ENCODE measurements at regions not wholly inside any gene's neighbourhood (a gene's known extent, or its start where the extent isn't known, plus 50 kb on each side); places are given as distances from the start of the nearest gene placed in this dataset.
"Not testable (repeated sequence)": the region's sequence is repeated elsewhere in the genome, so short reads cannot be mapped to it uniquely, and the experiment has no call there.

DNA sequence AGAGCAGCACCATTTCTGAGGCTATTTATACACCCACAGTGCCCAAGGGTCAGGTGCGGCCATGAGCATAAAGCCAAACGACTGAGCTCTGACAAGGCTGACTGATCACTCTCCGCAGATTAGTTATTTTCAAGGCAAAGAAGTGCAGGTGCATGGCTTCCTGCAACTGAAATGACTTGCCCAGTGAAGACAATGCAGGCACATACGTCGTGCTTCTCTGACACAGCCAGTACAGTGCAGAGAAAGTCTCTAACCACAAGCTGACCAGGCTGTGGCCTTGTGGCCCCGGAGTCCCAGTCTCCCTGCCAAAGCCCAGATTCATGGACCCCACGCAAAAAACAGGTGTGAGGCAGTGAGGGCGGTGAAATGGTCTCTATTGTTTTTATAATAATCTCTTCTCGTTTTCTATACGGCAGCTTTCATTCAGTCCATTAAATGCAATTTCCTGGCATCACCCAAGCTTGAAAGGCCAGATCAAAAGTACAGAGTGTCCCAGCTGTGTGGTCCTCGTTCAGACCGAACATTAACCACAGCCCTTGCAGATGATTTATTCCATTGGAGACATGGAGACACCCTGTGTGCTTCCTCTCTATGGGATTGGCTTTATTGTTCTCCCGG is 447.0 kb upstream of the ID2 start:
- no peak for DNase-seq

DNA sequence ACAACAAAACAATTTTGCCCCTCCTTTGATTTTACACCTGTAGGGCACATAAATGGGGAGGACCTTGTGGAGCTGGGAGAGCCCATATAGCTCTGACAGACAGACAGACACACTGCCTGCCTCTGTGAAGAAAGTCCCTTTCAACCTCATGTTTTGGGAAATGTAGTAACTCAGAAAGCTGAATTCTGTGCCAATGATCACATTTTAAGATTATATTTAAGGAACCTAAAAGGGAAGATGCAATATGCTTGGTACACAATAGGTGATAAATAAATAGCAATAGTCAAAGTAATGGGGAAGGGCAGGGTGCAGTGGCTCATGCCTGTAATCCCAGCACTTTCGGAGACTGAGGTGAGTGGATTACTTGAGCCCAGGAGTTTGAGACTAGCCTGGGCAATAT is 446.4 kb upstream of the ID2 start:
- DNase-seq, result no peak

DNA sequence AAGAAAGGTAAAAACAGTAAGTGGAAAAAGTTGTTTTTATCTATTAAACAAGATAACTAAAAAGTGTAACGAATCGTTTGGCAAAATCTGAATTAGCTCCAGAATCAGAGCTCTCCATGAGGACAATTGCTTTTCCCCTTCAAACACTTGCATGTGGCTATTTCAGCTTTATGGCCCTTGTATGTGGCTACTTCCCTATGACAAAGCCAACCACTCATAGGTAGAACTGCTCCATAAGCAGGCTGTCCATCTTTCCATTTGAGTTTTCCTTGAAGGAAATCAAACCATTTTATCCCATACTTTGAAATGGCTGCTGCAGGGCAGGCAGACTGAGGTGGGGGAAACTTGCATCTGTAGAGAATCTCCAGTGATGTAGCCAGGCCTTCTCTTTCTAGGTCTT is 445.5 kb upstream of the ID2 start:
- no peak for DNase-seq

DNA sequence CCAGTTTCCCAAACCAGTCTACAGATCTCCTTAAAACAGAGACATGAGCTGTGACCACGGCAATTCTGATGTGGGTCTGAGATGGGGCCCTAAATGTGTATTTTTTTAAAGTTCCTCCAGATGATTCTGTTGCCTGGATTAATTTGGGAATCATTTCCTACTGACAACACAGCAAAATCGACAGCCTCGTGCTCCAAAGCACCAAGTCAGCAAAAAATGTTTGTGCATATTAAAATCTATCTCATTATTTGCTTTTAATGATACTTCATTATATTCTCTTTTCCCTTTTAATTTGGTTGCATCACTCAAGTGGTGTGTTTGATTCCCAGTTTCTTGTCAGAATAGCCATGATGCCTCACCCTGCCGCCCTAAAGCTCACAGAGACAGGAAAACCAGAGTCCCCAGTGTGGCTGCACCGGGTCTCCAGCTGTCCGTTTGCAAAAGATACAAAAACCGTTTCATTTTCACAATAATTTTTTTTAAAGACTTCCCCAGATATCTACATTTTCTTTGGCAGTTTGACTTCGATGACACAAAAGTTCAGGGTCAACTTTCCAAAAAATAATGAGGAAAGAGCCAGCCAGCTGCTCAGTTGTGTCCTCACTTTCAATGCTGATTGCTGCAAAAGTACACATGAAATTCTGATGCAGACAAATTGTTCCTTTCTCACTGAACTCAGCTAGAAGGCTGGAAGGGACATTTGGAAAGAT is 443.2 kb upstream of the ID2 start:
- no peak for DNase-seq

DNA sequence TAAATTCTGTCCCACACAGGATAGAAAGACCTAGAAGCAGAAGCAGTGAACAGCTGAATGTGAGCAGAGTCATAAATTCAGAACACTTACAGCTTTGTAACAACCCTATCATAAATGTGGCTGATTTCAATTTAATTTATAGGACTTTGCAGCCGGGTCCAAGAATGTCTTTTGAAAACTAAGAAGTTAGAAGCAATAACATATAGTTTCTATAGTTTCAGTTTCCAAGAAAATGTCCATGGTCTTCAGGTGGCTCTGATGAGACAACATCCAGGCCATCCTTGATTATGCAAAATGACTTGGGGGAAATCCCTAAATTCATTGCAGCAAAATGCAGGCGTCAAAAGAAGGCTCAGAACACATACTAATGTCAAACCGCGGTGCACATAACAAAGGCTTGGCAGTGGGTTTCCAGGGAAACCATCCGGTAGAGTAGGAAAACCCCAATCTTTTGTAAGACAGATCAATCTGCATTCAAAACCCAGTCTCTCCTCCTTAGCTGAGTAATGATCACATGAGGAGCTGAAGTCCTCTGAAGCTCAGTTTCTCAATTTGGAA is 442.2 kb upstream of the ID2 start:
- no peak for DNase-seq

DNA sequence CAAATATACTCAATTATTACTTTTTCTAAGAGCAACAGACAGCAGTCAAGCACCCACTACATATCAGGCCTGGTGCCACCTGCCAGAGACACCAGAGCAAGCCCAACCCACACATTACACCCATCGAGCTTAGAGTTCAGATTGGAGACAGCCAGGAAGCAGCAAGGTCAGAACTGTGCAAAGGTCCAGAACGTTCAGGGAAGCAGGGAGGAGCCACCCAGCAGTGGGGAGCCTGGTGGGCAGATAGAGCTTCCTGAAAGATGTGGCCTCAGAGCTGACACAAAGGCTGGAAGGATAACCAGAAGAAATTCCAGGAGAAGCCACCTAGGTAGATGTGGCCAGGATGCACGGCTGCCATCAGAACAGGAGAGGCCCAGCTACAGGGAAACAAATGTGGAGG is 440.5 kb upstream of the ID2 start:
- no peak for DNase-seq

DNA sequence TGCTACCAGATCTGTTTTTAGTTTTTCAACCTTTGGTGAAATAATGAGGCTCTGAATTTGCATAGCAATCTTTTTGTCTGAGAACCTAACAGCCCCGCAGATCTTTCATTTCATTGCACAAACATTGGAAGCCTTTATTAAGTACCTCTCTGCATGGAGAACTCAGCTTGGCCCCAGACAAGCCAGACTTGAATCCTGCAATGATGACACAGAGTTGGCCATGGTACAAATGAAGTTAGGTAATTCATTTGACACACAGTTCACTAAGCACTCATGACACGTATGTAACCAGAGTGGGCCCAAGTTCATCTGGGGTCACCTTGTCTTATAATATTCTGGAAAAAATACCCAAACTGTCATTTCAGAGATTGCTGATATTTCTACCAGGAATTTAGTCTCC is 439.1 kb upstream of the ID2 start:
- DNase-seq, result no peak

DNA sequence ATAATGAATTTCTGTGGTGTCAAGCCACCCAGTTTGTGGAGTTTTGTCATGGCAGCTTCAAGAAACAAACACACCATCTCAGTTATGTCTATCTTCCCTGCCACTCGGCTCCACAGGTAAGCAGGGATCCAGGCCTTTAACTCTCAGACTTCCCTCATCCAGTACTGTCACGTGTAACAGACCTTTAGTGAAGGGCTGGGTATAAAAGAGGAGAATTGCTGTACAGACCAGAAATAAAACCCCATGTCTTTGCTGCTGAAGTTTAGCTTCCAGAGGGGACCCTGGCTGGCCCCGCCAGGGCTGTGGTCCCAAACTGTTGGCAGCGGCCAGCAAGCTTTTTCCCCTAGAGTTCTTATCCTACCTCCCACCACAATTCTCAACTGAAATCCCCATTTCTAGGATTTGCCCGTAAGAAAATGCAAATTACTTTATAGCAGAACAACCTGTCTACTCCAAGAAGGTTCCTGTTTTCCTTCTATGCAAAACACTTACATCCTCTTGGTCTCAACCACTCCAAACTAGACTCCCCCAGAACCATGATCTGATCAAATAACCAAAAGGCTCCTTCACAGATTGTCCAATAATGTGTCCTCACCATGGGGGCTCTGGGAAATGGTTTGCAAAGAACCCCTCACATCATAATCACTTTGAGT is 438.0 kb upstream of the ID2 start:
- DNase-seq, result no peak

DNA sequence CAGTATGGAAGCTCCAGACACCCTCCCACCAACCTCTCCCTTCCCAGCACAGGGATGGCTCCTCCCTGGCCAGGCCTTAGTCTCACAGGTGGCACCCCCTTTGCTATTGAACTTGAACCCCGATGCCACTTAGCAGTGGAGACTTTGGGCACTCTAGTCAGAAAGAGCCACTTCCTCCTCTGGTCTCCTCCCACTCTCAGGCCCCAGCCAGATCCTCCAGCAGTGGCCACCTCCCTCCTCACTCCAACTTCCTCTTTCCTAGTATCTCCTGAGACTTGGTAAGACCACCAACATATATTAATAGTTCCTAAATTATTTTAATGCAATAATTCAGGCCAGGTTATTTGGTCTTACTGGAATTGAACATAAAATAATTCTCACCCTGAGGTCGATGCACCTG is 437.2 kb upstream of the ID2 start:
- no peak for DNase-seq

DNA sequence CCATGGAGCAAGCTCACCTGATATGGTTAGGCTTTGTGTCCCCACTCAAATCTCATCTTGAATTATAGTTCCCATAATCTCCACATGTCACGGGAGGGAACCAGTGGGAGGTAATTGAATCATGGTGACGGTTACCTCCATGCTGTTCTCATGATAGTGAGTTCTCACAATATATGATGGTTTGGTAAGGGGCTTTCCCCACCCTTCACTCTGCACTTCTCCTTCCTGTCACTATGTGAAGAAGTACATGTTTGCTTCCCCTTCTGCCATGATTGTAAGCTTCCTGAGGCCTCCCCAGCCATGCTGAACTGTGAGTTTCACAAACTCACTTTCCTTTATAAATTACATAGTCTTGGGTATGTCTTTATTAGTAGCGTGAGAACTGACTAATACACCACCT is 435.7 kb upstream of the ID2 start:
- DNase-seq, result no peak

DNA sequence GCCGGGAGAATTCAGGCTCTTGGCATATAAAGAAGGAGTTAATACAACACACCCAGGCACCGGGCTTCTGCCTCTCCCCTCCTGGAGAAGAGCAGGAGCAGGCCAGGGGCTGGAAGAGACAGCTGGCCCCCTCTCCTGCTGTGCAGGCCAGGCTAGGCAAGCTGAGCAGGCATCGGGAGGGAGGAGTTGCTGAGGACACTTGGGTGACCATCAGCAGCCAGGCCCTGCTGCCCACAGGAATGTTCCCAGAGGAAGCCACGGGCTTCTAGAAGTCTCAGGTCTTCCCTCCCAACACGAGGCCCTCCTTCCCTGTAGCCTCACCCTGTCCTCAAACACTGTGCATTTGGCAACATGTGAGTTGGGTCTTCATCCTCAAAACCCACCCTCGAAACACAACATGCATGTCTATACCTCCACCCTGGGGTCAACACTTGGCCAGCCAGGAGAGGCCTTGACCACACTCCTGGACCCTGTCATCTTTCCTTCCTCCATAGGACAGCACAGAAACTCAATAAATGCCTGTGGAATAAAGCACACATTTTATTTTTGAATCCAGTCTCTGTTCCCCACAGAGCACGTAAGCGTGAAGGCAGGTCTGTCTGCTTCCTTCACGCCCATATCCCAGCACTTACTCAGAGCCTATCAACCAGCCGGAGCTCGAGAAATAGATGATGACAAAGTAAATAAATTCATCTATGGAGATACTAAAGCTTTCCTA is 433.8 kb upstream of the ID2 start:
- no peak for DNase-seq

DNA sequence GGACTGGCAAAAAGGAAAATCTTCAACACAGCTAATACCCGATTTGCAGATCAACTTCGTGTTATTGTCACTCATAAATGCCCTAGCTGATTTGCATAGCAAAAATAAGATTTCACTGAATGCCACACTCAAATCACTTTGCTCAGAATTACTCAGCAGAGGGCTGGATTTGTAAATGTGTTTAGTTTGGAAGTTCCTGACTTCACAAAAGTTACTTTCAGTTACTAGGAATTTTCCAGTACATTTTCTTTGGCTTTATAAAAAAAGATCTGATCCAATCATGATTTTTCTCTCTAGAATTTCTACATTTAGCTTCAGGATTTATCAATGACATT is 433.3 kb upstream of the ID2 start:
- DNase-seq, result no peak

DNA sequence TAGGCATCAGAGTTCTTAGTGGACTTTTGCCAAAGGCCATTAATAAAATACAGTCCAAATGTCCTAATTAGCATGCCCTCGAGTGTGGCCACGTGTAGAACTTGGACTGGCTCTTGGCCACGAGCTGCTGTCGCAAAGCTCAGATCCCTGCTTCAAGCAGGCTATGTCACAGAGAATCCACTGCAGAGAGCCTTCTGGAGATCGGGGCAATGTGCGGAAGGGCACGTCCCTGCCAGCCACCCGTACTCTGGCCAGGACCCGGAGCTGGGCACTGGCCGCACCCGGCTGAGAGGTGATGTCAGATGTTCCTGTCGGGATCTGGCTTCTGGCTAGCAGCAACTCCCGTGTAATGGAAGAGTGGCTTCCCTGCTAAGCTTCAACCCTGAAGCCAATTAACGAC is 432.7 kb upstream of the ID2 start:
- DNase-seq, result no peak

DNA sequence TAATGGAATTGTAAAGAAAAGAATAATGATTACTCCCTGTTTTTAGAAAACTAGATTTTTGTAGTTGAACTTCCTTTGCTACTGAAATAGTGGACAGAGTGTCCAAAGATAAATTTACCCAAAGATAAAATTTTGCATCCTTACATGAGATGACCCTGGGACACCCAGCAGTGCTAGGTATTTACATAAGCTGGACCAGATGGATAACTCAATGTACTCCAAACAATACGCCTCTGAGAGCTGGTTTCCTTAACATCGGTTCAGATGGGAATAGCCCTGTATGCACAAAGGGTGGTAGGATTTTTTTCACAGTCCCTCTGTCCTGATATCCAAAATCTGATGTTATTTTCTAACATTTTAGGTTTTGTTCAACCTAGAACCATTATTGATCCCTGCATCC is 432.1 kb upstream of the ID2 start:
- DNase-seq, result no peak

DNA sequence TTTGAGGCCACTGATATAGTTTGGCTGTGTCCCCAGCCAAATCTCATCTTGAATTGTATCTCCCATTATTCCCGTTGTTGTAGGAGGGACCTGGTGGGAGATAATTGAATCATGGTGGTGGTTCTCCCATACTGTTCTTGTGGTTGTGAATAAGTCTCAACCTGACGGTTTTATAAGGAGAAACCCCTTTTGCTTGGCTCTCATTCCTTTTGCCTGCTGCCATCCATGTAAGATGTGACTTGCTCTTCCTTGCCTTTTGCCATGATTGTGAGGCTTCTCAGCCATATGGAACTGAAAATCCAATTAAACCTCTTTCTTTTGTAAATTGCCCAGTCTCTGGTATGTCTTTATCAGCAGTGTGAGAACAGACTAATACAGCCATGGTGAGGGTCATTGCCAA is 431.6 kb upstream of the ID2 start:
- not testable (repeated sequence) for DNase-seq

DNA sequence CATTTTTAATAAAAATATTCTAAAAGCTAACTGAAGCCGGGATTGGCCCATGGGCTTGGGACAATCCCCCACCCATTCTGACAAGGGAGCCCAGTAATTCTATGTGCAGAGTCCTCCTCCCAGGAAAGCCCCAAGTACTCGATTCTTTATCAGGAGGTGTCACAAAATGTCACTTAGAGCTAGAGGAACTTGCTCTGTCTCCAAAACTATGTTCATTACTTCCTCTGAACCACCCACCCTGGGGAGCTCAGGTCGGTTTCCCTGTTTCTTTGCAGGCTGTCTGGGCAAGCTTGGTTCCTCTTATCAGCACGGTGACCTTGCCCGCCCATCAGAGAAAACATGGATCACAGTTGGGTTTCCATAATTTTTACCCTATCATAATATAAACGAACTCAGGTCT is 430.6 kb upstream of the ID2 start:
- DNase-seq, result no peak

DNA sequence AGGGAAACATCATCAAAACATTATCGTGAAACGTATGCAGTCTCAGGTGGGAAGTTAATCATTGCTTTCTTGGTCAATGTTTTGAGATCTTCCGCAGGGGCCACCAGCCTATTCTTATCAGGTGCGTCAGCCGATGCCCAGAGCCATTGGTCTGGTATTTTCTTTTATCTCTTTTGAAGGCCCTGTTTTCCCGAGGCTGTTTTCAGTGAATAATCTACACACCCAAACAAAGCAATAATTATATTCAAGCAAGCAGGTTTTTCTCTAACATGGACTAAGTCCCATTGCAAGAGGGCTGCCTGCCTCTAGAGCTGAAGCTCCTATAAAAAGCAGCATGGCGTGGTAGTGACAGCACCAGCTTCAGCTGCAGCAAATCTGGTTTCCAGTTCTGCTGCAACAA is 430.0 kb upstream of the ID2 start:
- no peak for DNase-seq

DNA sequence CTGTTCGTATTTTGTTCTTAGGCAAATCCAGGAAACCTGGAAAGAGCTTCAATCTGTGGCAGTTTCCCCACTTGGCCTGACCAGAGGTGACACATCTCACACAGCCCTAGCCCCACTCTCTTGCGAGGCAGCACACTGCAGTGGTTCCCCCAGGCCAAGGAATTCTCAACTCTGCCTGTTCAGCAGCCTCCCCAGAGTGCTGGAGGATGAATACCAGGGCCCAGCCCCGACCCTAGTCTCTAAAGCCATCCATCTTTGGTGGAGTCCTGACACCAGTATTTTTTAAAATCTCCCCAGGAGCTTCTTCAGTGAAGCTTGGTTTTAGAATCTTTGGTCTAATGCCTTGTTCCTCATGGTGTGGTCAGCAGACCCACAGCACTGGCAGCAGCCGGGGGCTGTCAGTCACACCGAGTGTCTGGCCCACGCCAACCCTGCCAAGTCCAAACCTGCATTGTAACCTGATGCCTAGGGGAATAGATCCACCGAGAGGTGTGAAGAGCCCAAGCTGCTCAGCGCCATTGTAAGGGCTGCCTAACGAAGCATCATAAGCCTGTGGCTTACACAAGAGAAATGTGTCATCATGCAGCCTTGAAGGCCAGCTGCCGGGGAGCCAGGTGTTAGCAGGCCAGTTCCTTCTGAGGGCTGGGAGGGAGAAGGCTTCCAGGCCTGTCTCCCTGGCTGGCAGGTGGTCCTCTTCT is 428.7 kb upstream of the ID2 start:
- DNase-seq, result no peak

DNA sequence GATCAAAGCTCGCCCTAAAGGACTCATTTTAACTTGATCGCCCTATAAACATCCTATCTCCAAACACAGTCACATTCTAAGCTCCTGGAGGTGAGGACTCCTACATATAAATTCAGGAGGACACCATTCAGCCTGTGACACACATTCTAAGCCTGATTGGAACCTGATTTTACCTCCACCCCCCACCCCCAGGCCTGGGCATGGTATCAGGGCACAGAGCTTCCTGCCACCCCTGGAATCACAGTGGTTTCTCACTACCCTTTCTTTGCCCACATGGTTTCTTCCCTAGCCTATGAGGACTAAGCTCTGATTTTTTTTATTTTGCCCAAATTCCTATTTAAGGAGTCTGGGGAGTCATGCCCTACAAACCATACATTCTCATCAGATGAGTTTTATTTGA is 428.1 kb upstream of the ID2 start:
- DNase-seq, result no peak

DNA sequence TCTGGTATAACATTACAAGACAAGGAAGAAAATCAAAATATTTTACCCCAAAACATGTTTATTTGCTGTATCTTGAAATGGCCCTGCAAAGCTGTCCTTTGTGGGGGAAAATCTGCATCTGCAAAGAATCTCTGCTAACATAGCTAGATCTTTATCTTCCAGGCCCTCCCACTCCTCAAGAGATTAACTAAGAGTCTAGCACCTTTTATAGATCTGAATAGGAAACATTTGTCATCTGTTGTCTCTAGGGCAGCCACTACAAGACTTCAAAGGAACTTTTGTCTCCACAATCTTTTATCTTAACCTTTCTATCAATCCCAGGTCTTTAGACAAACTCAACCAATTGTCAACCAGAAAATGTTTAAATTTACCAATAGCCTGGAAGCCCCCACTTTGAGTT is 427.6 kb upstream of the ID2 start:
- not testable (repeated sequence) for DNase-seq

DNA sequence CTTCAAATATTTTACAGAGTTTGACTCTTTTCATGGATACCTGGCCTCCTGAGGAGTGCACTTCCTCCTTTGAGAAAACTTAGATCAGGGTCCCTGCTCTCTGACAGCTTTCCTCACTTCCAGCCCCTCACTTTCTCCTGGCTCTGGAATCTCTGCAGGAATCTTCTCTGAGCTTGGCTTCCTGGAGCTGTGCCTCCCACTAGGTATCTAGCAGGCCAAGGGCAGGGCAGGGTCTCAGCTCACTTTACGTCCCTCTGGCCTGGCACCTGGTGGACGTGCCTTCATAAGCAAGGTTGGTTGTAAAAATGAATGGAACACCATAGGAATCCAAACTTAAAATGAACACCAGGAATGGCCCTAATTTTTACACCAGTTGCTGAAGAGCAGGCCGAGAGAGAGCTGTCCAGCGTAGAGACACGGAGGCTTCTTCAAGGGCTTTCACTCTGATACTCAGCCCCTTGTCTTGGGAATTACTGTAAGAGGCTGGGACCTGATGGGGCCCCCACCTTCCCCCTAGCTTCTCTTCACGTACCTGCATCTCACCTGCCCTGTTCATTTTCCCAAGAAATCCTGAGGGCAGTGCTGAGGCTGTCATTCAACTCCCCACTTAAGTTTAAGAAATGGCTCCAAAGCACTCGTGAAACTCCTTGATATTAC is 426.9 kb upstream of the ID2 start:
- DNase-seq, result no peak

DNA sequence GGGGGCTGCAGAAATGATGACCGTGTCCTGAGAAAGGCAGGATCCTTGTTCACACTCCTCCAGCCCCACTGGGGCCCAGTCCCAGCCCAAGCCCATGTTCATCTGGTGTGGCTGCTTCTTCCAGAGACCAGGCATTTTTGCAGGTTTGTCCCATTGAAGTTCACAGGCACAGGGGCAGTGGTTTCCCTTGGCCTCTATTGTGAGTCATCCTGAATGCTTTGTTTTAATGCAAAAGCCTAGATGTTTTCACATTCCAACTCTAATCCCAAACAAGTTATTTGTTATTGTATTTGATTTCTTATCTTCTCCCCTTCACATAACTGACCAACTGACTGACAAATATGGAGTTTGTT is 426.4 kb upstream of the ID2 start:
- no peak for DNase-seq

Data from left kidney (tissue), 1 donor.